Muscle layer of colon (tissue), 2 donors: ENCODE measurements at regions not wholly inside any gene's neighbourhood (a gene's known extent, or its start where the extent isn't known, plus 50 kb on each side); places are given as distances from the start of the nearest gene placed in this dataset.
"Not testable (repeated sequence)": the region's sequence is repeated elsewhere in the genome, so short reads cannot be mapped to it uniquely, and the experiment has no call there.

Source experiments
- H3K27ac ChIP-seq: one replicate; pipeline ENCODE4 v1.7.0; 2013; ENCODE audit warnings: low read depth, mild to moderate bottlenecking, low read length, moderate library complexity
- H3K27me3 ChIP-seq, 2 donors: one replicate each; pipeline ENCODE4 v1.7.0; 2013; ENCODE audit warnings: low read length in 2 of 2, mild to moderate bottlenecking in 2 of 2; ENCODE audit not compliant: insufficient read depth in 2 of 2, control insufficient read depth in 1 of 2
- H3K36me3 ChIP-seq: one replicate; pipeline ENCODE4 v1.7.0; 2013; ENCODE audit warnings: mild to moderate bottlenecking, low read length; ENCODE audit not compliant: insufficient read depth
- H3K4me1 ChIP-seq: one replicate; pipeline ENCODE4 v1.7.0; 2013; ENCODE audit warnings: mild to moderate bottlenecking, low read length; ENCODE audit not compliant: insufficient read depth
- H3K4me3 ChIP-seq, 2 donors: one replicate each; pipeline ENCODE4 v1.7.0; 2013; ENCODE audit warnings: low read length in 2 of 2, low read depth in 1 of 2, mild to moderate bottlenecking in 1 of 2, moderate library complexity in 1 of 2
- H3K9ac ChIP-seq: one replicate; pipeline ENCODE4 v1.7.0; 2013; ENCODE audit warnings: low read length
- H3K9me3 ChIP-seq: one replicate; pipeline ENCODE4 v1.7.0; 2013; ENCODE audit warnings: mild to moderate bottlenecking, low read length
- donor health status: abdominal sarcoma.
- donor health status: Adenocarcinoma of cecum.

DNA sequence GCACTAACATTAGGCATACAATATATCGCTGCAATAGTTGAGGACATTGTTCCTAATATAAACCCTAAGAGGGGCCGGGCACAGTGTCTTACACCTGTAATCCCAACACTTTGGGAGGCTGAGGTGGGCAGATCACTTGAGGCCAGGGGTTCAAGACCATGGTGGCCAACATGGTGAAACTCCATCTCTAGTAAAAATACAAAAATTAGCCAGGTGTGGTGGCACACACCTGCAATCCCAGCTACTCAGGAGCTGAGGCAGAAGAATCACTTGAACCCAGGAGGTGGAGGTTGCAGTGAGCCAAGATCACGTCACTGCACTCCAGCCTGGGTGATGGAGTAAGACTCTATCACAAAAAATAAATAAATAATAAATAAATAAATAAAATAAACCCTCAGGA is 310.9 kb downstream of the GOLGA6L6 start:
- not testable (repeated sequence) for H3K36me3 ChIP-seq, H3K9me3 ChIP-seq, H3K27ac ChIP-seq, H3K9ac ChIP-seq, H3K4me1 ChIP-seq, H3K4me3 ChIP-seq, H3K27me3 ChIP-seq

DNA sequence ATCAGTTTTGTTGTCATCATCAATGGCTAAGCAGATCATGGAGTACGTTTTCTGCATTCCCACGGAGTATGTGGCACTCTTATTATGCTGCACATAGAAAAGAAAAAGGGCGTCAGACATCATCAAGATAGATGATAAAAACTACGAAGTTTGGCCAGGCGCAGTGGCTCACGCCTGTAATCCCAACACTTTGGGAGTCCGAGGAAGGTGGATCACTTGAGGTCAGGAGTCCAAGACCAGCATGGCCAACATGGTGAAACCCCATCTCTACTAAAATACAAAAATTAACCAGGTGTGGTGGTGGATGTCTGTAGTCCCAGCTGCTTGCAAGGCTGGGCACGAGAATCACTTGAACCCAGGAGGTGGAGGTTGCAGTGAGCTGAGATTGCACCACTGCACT is 312.8 kb downstream of the GOLGA6L6 start:
- H3K4me1 ChIP-seq, H3K27me3 ChIP-seq, H3K9ac ChIP-seq, H3K36me3 ChIP-seq, H3K9me3 ChIP-seq, H3K27ac ChIP-seq, H3K4me3 ChIP-seq: not testable (repeated sequence)

DNA sequence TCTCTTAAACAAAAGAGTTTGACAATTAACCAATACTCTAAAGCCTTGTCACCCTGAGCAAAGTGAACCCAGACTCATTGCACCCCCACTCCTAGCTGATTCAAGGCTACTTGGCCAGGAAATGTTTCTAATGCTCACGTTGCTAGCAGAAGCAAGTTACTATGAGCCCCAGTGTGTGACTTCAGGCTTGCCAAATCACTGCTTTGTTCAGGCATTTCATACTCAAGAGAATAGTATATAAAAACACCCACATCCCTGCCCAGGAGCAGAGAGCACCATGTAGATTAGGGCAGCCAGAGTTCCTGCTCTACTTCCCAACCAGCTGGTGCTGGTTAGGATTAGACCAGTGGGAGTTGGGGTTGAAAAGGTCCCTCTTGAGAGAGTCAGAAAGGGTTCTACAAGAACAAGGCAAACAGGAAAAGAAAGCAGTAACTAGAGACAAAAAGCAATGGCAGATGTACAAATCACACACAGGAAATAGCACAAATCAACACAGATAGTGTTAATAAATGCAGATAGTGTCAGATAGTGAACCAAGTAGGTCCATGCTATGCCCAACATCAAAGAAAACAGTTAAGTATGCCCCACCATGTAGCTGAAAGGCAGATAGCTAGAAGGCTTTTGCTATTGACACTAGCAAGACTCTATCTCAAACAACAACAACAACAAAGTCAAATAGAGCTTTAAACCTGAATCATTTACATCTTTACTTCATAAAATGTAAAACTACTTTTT is 314.3 kb downstream of the GOLGA6L6 start:
- H3K4me1 ChIP-seq, H3K9me3 ChIP-seq, H3K4me3 ChIP-seq, H3K9ac ChIP-seq, H3K36me3 ChIP-seq, H3K27me3 ChIP-seq, H3K27ac ChIP-seq: not testable (repeated sequence)

DNA sequence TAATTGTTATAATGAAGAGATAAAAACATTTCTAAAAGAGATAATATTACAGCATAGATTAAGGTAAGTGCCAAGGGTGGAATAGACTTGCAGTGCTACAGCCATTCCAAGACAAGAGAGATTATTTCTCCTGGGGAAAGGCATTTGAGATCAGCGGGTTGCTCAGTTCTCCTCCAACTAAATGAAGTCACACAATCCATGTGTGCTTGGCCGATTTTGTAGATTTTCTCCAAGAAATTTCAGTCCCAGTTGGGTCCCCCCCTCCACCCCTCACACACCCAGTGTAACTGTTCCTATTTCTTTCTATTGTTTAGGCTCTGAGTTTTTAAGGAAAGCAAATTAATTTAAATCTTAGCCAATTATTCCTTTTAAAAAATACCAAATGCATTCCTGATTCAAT is 315.1 kb downstream of the GOLGA6L6 start:
- H3K27me3 ChIP-seq, H3K4me3 ChIP-seq, H3K4me1 ChIP-seq: not testable (repeated sequence)

DNA sequence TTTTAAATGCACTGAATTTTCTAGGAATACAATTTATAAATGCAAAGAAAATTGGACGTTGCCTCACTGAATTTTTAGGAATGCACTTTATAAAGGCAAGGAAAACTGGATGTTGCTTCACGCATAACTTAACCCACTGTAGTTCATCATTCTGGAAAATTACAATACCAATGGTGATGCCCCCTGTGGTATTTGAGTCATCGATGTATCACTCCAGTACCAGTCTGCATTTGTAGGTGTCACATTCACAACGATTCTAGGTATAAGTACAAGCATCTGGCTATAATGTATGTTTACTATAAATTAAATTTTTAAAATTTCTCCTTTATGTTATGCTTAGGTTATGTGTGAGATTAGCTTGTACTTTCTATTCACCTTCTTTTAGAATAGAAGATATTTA is 320.5 kb downstream of the GOLGA6L6 start:
- not testable (repeated sequence) for H3K27ac ChIP-seq, H3K9ac ChIP-seq, H3K27me3 ChIP-seq, H3K4me3 ChIP-seq, H3K4me1 ChIP-seq, H3K9me3 ChIP-seq, H3K36me3 ChIP-seq

More for the DNA sequence above, 315.1 kb downstream of the GOLGA6L6 start:
- H3K9me3 ChIP-seq, H3K36me3 ChIP-seq, H3K9ac ChIP-seq, H3K27ac ChIP-seq: not testable (repeated sequence)

DNA sequence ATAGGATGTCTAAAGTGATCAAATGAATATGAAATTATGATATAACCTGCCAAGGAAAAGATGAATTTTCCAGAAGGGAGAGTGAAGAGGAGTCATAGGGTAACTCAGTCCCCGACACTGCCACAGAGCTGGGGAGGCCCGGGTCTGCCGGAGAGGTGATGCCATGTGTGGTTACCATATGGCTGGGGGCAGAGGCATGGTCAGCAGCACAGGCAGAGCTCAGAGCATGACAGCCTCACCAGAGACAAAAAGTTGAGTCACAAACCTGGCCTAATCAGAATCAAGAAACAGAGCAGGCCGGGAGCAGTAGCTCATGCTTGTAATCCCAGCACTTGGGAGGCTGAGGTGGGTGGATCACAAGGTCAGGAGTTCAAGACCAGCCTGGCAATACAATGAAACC is 322.4 kb downstream of the GOLGA6L6 start:
- H3K4me1 ChIP-seq, H3K36me3 ChIP-seq, H3K4me3 ChIP-seq: not testable (repeated sequence)

DNA sequence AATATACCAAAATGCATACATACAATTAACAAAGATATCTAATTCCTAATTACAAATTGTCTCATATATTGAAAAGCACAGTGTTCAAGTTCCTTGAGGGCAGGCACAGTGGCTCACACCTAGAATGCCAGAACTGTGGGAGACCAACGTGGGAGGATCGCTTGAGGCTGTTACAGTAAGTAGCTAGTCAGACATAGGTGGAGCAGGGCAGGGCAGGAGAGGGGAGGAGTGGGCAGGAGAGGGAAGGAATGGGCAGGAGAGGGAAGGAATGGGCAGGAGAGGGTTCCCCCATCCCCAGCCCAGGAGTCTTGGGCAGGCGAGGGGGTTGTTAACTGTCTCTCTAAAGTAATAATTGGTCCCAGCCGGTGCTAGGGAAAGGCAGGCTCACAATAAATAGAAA is 325.9 kb downstream of the GOLGA6L6 start:
- H3K4me1 ChIP-seq, H3K9ac ChIP-seq, H3K27ac ChIP-seq, H3K36me3 ChIP-seq, H3K27me3 ChIP-seq, H3K9me3 ChIP-seq, H3K4me3 ChIP-seq: not testable (repeated sequence)

More for the DNA sequence above, 322.4 kb downstream of the GOLGA6L6 start:
- H3K27ac ChIP-seq, H3K27me3 ChIP-seq, H3K9ac ChIP-seq, H3K9me3 ChIP-seq: not testable (repeated sequence)

DNA sequence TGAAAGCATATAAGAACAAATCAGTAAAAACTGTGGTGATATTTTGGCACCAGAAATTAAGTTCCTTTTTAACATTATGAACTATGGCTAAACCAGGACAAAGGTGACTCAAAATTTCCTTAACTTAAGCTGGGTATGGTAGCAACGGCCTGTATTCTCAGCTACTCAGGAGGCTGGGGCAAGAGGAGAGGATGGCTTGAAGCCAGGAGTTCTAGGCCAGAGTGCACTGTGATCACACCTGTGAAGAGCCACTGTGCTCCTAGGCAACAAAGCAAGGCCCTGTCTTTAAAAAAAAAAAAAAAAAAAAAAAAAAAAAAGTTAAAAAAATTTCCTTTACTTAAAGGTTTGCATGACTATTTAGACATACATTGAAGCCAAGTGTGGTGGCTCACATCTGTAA is 327.5 kb downstream of the GOLGA6L6 start:
- H3K4me3 ChIP-seq, H3K4me1 ChIP-seq, H3K9me3 ChIP-seq, H3K36me3 ChIP-seq, H3K27ac ChIP-seq, H3K27me3 ChIP-seq, H3K9ac ChIP-seq: not testable (repeated sequence)

DNA sequence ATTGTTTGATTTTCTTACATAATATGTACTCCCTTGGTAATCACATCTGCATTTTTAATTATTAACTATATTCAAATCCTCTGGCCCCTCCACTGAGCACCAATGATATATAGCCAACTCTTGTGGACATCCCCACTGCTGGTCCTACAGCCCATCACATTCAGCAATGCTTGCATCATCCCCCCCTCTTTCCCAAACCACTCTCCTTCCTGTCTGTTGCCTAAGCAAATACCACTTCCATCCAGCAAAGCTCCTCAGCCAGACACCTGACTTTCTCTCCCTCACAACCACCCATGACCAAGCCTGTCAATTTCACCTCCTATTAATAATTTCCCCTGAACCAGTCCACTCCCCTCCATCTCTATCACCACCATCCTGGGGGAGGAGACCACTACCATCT is 330.1 kb downstream of the GOLGA6L6 start:
- not testable (repeated sequence) for H3K27me3 ChIP-seq, H3K27ac ChIP-seq, H3K4me1 ChIP-seq, H3K36me3 ChIP-seq, H3K9me3 ChIP-seq, H3K9ac ChIP-seq, H3K4me3 ChIP-seq

DNA sequence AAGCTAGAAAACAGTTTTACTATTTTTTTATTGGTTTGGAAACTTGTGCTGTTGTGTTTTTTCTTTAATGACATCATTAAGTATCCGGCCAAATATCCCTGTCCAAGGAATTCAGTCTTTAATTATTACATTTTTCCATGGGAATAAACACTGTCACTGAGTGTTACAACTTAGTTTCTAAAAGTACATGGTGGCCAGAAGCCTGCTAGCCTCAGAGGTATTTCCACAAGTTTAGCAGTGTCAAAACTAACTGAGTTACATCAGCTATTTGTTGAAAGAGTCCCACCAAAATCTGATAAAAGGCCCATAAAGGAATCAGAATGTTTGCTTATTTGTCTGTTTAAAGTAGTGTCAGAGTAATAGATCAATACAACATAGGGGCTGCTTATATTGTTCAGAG is 331.6 kb downstream of the GOLGA6L6 start:
- H3K9ac ChIP-seq, H3K36me3 ChIP-seq, H3K27me3 ChIP-seq, H3K4me3 ChIP-seq, H3K4me1 ChIP-seq, H3K27ac ChIP-seq, H3K9me3 ChIP-seq: not testable (repeated sequence)

DNA sequence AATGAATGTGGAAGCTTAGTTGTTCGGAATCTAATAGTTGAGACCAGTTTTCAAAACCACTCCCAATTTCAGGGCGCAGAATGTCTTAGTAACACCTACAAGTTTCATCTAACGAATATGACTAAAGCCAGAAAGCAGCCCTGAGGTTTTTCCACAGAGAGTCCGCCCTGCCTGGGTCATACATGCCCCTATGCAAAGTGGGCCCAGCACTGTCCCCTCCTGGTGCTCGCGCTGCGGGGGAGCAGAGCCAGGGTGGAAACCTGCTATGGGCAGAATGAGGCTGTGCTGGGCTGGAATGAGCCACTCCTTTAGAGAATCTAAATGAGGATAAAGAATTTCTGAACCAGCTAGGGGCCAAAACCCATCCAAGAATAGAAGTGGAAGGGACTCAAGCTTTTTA is 334.0 kb downstream of the GOLGA6L6 start:
- H3K27me3 ChIP-seq, H3K4me1 ChIP-seq, H3K27ac ChIP-seq, H3K9ac ChIP-seq, H3K4me3 ChIP-seq, H3K9me3 ChIP-seq, H3K36me3 ChIP-seq: not testable (repeated sequence)

DNA sequence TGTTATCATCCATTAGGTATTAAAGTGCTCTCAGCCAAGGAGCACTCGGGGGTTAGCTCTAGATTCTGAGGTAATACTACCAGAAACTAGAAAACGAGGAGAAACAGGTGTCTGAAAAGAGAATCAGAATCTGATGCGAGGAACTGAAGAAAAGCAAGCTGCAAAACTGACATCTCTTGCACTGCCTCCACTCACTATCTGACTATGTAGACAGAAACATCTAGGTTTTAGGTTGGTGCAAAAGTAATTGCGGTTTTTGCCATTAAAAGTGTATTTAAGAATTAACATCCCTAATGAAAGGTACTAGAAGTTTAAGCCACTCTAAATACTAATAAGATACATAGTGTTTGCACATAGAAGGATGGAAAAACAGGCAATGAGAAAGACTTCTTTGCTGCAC is 334.4 kb downstream of the GOLGA6L6 start:
- H3K4me3 ChIP-seq, H3K27me3 ChIP-seq, H3K9ac ChIP-seq, H3K36me3 ChIP-seq, H3K27ac ChIP-seq, H3K9me3 ChIP-seq, H3K4me1 ChIP-seq: not testable (repeated sequence)
